ENCODE measurements at regions not wholly inside any gene's neighbourhood (a gene's known extent, or its start where the extent isn't known, plus 50 kb on each side); places are given as distances from the start of the nearest gene placed in this dataset.

- no peak for DNase-seq
Observed at GRCh38 chr18:10035281-10035991, 121.6 kb downstream of the VAPA start.

GRCh38 chr18:10036479-10036878, 122.7 kb downstream of the VAPA start:
- no peak for DNase-seq

GRCh38 chr18:10037181-10037580, 123.4 kb downstream of the VAPA start:
- DNase-seq, result no peak

- no peak for DNase-seq
Observed at GRCh38 chr18:10038268-10038667, 124.5 kb downstream of the VAPA start.

GRCh38 chr18:10040287-10041011, 126.6 kb downstream of the VAPA start:
- DNase-seq, result no peak

- DNase-seq, result no peak
Observed at GRCh38 chr18:10041180-10041579, 127.4 kb downstream of the VAPA start.

GRCh38 chr18:10042492-10042891, 128.7 kb downstream of the VAPA start:
- no peak for DNase-seq

GRCh38 chr18:10044054-10044453, 130.2 kb downstream of the VAPA start:
- no peak for DNase-seq

- no peak for DNase-seq
Observed at GRCh38 chr18:10045296-10045891, 131.6 kb downstream of the VAPA start.

GRCh38 chr18:10046178-10046807, 132.5 kb downstream of the VAPA start:
- no peak for DNase-seq

GRCh38 chr18:10047237-10047636, 133.4 kb downstream of the VAPA start:
- no peak for DNase-seq

GRCh38 chr18:10049747-10050146, 135.9 kb downstream of the VAPA start:
- no peak for DNase-seq

GRCh38 chr18:10050956-10051355, 137.1 kb downstream of the VAPA start:
- no peak for DNase-seq

- DNase-seq, result peak; percentile 63
Observed at GRCh38 chr18:10051877-10052631, 138.2 kb downstream of the VAPA start.

GRCh38 chr18:10052871-10053270, 139.1 kb downstream of the VAPA start:
- no peak for DNase-seq

- DNase-seq, result no peak
Observed at GRCh38 chr18:10053861-10054260, 140.0 kb downstream of the VAPA start.

GRCh38 chr18:10054366-10054765, 140.6 kb downstream of the VAPA start:
- no peak for DNase-seq

- no peak for DNase-seq
Observed at GRCh38 chr18:10055125-10055750, 141.4 kb downstream of the VAPA start.

- DNase-seq, result no peak
Observed at GRCh38 chr18:10056506-10056905, 142.7 kb downstream of the VAPA start.

- DNase-seq, result no peak
Observed at GRCh38 chr18:10057401-10057893, 143.6 kb downstream of the VAPA start.

GRCh38 chr18:10057894-10058791, 144.3 kb downstream of the VAPA start:
- no peak for DNase-seq
